ENCODE measurements at regions not wholly inside any gene's neighbourhood (a gene's known extent, or its start where the extent isn't known, plus 50 kb on each side); places are given as distances from the start of the nearest gene placed in this dataset.

DNA sequence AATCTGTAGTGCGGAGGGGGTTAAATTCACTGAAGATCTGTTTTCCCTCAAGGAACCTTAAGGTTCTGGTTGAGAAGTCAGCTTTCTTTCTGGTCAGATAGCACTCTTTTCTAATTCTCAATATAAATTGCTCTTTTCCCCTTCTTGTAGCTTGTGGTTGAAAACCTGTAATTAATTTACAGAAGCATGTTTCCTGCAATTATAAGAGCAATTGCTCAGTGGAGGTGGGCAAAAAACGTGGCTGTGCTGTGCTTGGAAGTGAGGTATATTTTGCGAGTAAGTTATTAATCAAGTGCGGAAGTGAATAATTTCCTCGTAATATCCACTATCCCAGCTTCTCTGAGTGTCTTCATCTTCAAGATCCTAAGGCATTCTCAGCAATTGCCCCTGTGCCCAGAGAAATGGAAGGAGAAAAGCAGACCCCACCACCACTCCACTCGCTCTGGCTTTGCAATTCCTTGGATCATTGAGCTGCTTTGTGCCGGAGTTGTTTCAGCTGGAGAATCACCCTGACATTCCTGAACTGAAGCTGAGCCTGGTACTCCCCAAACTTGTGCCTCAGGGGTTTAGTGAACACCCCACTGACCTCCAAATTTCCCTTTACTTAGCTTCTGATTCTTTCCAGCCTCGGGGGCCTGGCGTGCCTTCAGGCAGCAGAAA lies 140.6 kb downstream of the LRRC70 start:
- no peaks in the 10 kb centered on the region for H3K36me3 Mint-ChIP-seq
- ATAC-seq (ENCODE audit: low read depth in 2 of 2) (no peak), DNase-seq (no peak)
- H3K27ac ChIP-seq (ENCODE audit: insufficient read depth, low read length, poor library complexity, severe bottlenecking) = no peak overlapping the region
- H3K4me1 Mint-ChIP-seq = no peaks in the 10 kb centered on the region
- H3K4me3 Mint-ChIP-seq = no peak overlapping the region
- no peaks in the 10 kb centered on the region for H3K9me3 ChIP-seq (ENCODE audit: control insufficient read depth in 2 of 2, low read length in 2 of 2)
- H3K9me3 Mint-ChIP-seq = peaks cover 0 to 4% (median 0%) of the 10 kb centered on the region in 7 donors
- peaks cover 13% of the 10 kb centered on the region for H3K27me3 ChIP-seq (ENCODE audit: control insufficient read depth, insufficient read depth, low read length)
- H3K4me1 ChIP-seq (ENCODE audit: control insufficient read depth, insufficient read depth, low read length, poor library complexity, severe bottlenecking) = no peaks in the 10 kb centered on the region
- H3K4me3 ChIP-seq (ENCODE audit: low read depth, low read length) = no peak overlapping the region
- peak overlapping the region in 1 of 3 donors; percentile 18 for H3K27ac Mint-ChIP-seq
- H3K36me3 ChIP-seq (ENCODE audit: control insufficient read depth, insufficient read depth, low read length) = no peaks in the 10 kb centered on the region
- peaks cover 12% of the 10 kb centered on the region for H3K27me3 Mint-ChIP-seq

DNA sequence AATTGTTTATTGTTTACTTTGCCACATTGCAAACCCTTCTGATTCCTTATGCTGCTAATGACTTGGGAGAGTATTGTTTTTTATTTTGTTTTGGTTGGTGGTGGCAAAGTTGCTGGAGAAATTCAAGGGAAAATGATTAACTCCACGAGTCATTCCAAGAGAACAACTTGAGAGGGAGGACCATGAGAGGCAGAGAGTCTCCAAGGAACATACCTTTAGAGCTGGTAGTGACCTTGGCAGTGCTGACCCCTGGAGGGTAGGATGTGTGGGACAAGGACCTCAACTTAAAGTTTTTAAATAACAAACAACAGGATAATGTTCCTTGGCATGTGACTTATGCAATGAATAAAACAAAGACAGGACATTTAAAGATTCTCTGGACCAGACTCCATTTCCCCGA lies 139.7 kb downstream of the LRRC70 start:
- no peak for ATAC-seq (ENCODE audit: low read depth in 2 of 2)
- no peaks in the 10 kb centered on the region for H3K36me3 ChIP-seq (ENCODE audit: control insufficient read depth, insufficient read depth, low read length)
- H3K9me3 Mint-ChIP-seq = peaks cover 0 to 4% (median 0%) of the 10 kb centered on the region in 7 donors
- no peaks in the 10 kb centered on the region for H3K9me3 ChIP-seq (ENCODE audit: control insufficient read depth in 2 of 2, low read length in 2 of 2)
- H3K4me1 ChIP-seq (ENCODE audit: control insufficient read depth, insufficient read depth, low read length, poor library complexity, severe bottlenecking) = no peaks in the 10 kb centered on the region
- H3K36me3 Mint-ChIP-seq = no peaks in the 10 kb centered on the region
- no peak overlapping the region for H3K4me3 ChIP-seq (ENCODE audit: low read depth, low read length)
- H3K27me3 ChIP-seq (ENCODE audit: control insufficient read depth, insufficient read depth, low read length) = peaks cover 13% of the 10 kb centered on the region
- H3K27ac Mint-ChIP-seq = no peak overlapping the region
- DNase-seq = no peak
- no peak overlapping the region for H3K27ac ChIP-seq (ENCODE audit: insufficient read depth, low read length, poor library complexity, severe bottlenecking)
- no peak overlapping the region for H3K4me3 Mint-ChIP-seq
- H3K4me1 Mint-ChIP-seq = no peaks in the 10 kb centered on the region
- peaks cover 7% of the 10 kb centered on the region for H3K27me3 Mint-ChIP-seq

DNA sequence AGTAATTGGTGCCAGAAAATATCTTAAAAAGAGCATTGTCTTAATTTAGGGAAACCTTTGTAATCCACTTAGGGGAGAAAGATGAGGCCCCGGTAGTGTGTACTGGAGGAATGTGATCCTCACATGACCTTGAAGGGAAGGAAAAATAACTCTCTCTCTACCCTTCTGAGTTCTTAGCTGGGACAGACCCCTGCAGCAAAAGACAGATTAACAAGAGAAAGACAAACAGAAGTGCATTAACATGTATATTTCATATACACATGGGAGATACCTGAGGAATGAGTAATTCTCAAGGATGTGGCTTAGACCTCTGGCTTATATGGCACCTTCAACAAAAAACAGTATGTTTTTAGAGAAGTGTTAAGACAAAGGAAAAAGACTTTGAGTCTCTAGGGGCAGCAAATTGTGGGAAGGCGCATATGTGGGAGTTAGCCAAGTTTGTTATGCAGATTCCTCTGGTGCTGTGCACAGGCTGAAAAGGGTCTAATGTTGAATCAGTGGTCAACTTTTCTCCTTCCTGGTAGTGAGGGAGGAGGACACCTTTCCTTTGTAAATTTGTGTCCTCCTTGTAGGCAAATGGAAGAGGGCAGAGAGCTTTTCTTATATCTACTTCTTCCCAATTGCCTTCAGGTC lies 138.8 kb downstream of the LRRC70 start:
- DNase-seq (no peak), ATAC-seq (ENCODE audit: low read depth in 2 of 2) (no peak)
- H3K27ac ChIP-seq (ENCODE audit: insufficient read depth, low read length, poor library complexity, severe bottlenecking) = no peak overlapping the region
- Mint-ChIP-seq H3K27me3 (peaks cover 7% of the 10 kb centered on the region), H3K4me1 (no peaks in the 10 kb centered on the region), H3K9me3 (peaks cover 0 to 1% (median 0%) of the 10 kb centered on the region in 7 donors), H3K36me3 (no peaks in the 10 kb centered on the region), H3K27ac (no peak overlapping the region), H3K4me3 (no peak overlapping the region)
- H3K4me1 ChIP-seq (ENCODE audit: control insufficient read depth, insufficient read depth, low read length, poor library complexity, severe bottlenecking) = no peaks in the 10 kb centered on the region
- H3K36me3 ChIP-seq (ENCODE audit: control insufficient read depth, insufficient read depth, low read length) = no peaks in the 10 kb centered on the region
- peaks cover 10% of the 10 kb centered on the region for H3K27me3 ChIP-seq (ENCODE audit: control insufficient read depth, insufficient read depth, low read length)
- no peak overlapping the region for H3K4me3 ChIP-seq (ENCODE audit: low read depth, low read length)
- H3K9me3 ChIP-seq (ENCODE audit: control insufficient read depth in 2 of 2, low read length in 2 of 2) = no peaks in the 10 kb centered on the region

DNA sequence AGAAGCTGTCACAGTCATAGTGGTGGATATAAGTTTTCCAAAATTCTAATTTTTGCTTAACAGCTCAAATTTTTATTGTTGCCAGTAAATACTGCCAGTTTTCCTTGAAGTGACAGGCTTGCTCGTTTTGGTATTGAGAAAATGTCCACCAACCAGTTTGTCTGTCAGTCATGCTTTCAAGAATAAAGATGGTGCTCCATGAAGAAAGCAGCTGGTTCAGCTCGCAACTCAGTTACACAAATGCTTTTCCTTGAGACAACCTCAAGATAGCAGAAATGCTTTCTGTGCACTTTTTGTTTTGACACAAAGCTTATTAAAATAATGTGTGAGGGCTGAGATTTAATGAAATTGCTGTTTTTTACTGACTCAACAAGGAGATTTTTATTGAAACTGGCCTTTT lies 135.7 kb downstream of the LRRC70 start:
- Histone ChIP-seq H3K4me3 (ENCODE audit: low read depth, low read length) (no peak overlapping the region), H3K27ac (ENCODE audit: insufficient read depth, low read length, poor library complexity, severe bottlenecking) (no peak overlapping the region), H3K27me3 (ENCODE audit: control insufficient read depth, insufficient read depth, low read length) (peaks cover 2% of the 10 kb centered on the region), H3K36me3 (ENCODE audit: control insufficient read depth, insufficient read depth, low read length) (no peaks in the 10 kb centered on the region), H3K4me1 (ENCODE audit: control insufficient read depth, insufficient read depth, low read length, poor library complexity, severe bottlenecking) (no peaks in the 10 kb centered on the region), H3K9me3 (ENCODE audit: control insufficient read depth in 2 of 2, low read length in 2 of 2) (no peaks in the 10 kb centered on the region)
- ATAC-seq (ENCODE audit: low read depth in 2 of 2) (no peak), DNase-seq (no peak)
- H3K4me3 Mint-ChIP-seq = no peak overlapping the region
- no peaks in the 10 kb centered on the region for H3K4me1 Mint-ChIP-seq
- H3K27ac Mint-ChIP-seq = no peak overlapping the region
- peaks cover 6% of the 10 kb centered on the region for H3K27me3 Mint-ChIP-seq
- peaks cover 0 to 1% (median 0%) of the 10 kb centered on the region in 7 donors for H3K9me3 Mint-ChIP-seq
- no peaks in the 10 kb centered on the region for H3K36me3 Mint-ChIP-seq

DNA sequence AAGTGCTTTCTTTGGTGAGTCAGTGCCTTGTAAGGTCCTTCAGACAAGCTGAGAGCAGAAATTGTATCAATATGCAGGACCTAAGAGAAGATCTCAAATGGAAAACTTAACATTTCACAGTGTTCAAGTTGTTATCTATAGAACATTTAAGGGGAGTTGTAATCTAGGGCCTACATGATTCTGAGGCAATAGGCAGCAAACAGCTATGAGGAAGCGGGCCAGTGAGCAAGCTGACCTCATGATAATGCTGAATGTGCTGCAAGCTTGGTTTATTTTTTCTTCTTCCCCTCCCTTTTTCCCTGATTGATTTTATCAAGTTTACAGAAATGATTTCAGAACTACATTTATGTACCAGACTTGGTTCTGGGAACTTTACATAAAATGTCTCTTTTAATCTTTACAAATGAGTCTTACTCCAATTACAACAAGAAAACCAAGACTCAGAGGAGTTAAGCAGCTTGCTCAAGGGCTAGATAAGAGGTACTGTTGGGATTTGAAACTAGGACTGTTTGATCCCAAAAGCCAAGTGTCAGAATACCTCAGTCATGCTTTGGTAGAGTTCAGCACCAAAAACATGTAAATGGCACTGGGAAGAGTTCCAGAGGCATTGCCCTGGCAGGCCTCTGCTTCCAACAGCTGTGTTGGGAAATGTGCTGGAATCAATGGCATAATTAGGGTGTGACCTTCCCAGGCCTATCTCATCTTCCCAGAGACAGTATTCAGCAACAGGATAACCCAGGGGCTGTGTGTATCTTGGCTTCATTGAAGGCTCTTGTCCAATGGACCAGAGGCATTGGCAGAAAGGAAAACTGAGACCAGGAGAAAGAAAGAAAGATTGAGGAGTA lies 130.1 kb downstream of the LRRC70 start:
- Histone ChIP-seq H3K4me3 (ENCODE audit: low read depth, low read length) (no peak overlapping the region), H3K4me1 (ENCODE audit: control insufficient read depth, insufficient read depth, low read length, poor library complexity, severe bottlenecking) (no peaks in the 10 kb centered on the region), H3K9me3 (ENCODE audit: control insufficient read depth in 2 of 2, low read length in 2 of 2) (no peaks in the 10 kb centered on the region), H3K27me3 (ENCODE audit: control insufficient read depth, insufficient read depth, low read length) (peaks cover 2% of the 10 kb centered on the region), H3K27ac (ENCODE audit: insufficient read depth, low read length, poor library complexity, severe bottlenecking) (no peak overlapping the region), H3K36me3 (ENCODE audit: control insufficient read depth, insufficient read depth, low read length) (no peaks in the 10 kb centered on the region)
- Mint-ChIP-seq H3K4me1 (no peaks in the 10 kb centered on the region), H3K36me3 (no peaks in the 10 kb centered on the region), H3K27ac (no peak overlapping the region), H3K4me3 (no peak overlapping the region), H3K9me3 (peaks cover 0 to 6% (median 2%) of the 10 kb centered on the region in 7 donors), H3K27me3 (peaks cover 21% of the 10 kb centered on the region)
- ATAC-seq (ENCODE audit: low read depth in 2 of 2) (no peak), DNase-seq (no peak)

DNA sequence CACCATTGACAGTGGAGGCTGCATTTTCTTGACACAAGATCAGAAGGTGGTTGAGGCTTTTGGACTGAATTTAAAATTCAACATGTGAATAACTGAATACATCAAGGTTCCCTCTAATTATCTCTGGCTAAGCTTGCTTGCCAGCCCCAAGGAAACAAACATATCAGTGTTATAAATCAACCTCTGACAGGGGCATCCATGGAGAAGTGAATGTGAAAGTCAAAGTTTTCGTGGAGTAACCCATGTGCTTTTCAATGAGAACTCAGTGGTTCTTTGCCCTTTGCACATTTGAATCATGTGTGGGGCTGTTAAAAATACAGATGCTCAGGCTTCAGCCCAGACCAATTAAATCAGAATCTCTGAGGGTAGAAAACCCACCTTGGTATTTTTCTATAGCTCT lies 128.9 kb downstream of the LRRC70 start:
- Histone ChIP-seq H3K27me3 (ENCODE audit: control insufficient read depth, insufficient read depth, low read length) (peaks cover 2% of the 10 kb centered on the region), H3K4me1 (ENCODE audit: control insufficient read depth, insufficient read depth, low read length, poor library complexity, severe bottlenecking) (no peaks in the 10 kb centered on the region), H3K4me3 (ENCODE audit: low read depth, low read length) (no peak overlapping the region), H3K9me3 (ENCODE audit: control insufficient read depth in 2 of 2, low read length in 2 of 2) (no peaks in the 10 kb centered on the region), H3K36me3 (ENCODE audit: control insufficient read depth, insufficient read depth, low read length) (no peaks in the 10 kb centered on the region), H3K27ac (ENCODE audit: insufficient read depth, low read length, poor library complexity, severe bottlenecking) (no peak overlapping the region)
- peaks cover 21% of the 10 kb centered on the region for H3K27me3 Mint-ChIP-seq
- peaks cover 0 to 6% (median 2%) of the 10 kb centered on the region in 7 donors for H3K9me3 Mint-ChIP-seq
- H3K4me3 Mint-ChIP-seq = no peak overlapping the region
- ATAC-seq (ENCODE audit: low read depth in 2 of 2) (no peak), DNase-seq (no peak)
- H3K27ac Mint-ChIP-seq = no peak overlapping the region
- H3K36me3 Mint-ChIP-seq = no peaks in the 10 kb centered on the region
- no peaks in the 10 kb centered on the region for H3K4me1 Mint-ChIP-seq

DNA sequence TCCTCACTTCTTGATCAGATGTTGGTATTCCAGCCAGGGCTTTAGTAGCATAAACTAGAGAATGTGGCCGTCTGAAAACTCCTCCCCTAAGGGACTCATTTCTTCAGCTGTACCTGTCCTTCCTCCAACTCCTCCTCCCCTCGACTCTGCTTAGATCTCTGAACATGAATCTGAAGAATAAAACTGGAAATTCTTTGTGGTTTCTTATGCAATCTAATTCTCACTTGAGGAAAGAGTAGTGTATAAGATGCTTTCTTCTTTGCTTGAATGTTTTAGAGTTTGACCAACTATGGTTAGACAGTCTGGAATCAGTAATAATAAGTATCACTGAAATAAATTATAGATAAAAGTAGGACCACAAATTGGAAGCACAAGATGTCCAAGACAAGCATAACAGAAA lies 128.5 kb downstream of the LRRC70 start:
- Histone ChIP-seq H3K9me3 (ENCODE audit: control insufficient read depth in 2 of 2, low read length in 2 of 2) (no peaks in the 10 kb centered on the region), H3K4me3 (ENCODE audit: low read depth, low read length) (no peak overlapping the region), H3K36me3 (ENCODE audit: control insufficient read depth, insufficient read depth, low read length) (no peaks in the 10 kb centered on the region), H3K4me1 (ENCODE audit: control insufficient read depth, insufficient read depth, low read length, poor library complexity, severe bottlenecking) (no peaks in the 10 kb centered on the region), H3K27me3 (ENCODE audit: control insufficient read depth, insufficient read depth, low read length) (peaks cover 2% of the 10 kb centered on the region), H3K27ac (ENCODE audit: insufficient read depth, low read length, poor library complexity, severe bottlenecking) (no peak overlapping the region)
- Mint-ChIP-seq H3K4me3 (no peak overlapping the region), H3K36me3 (no peaks in the 10 kb centered on the region), H3K9me3 (peaks cover 0 to 6% (median 2%) of the 10 kb centered on the region in 7 donors), H3K27ac (no peak overlapping the region), H3K4me1 (no peaks in the 10 kb centered on the region), H3K27me3 (peaks cover 21% of the 10 kb centered on the region)
- DNase-seq = no peak
- ATAC-seq (ENCODE audit: low read depth in 2 of 2) = no peak
